Activated effector memory CD4-positive, alpha-beta T cell treated with anti-CD3 and anti-CD28 coated beads, Interleukin-2, amount 50 U/mL, for 16 hours (primary cell): ENCODE measurements at regions not wholly inside any gene's neighbourhood (a gene's known extent, or its start where the extent isn't known, plus 50 kb on each side); places are given as distances from the start of the nearest gene placed in this dataset.

Experiments used
- DNase-seq: peaks from one replicate; pipeline ENCODE4 v3.0.0-alpha.2; 2020

GRCh38 chr5:8156706-8157105 is 287.8 kb downstream of the MTRR start:
- no peak for DNase-seq

GRCh38 chr5:8157320-8157822 is 288.4 kb downstream of the MTRR start:
- DNase-seq = no peak

GRCh38 chr5:8176101-8176693 is 307.2 kb downstream of the MTRR start:
- no peak for DNase-seq

- DNase-seq = peak; percentile 72
Measured at GRCh38 chr5:8184455-8185063, 315.6 kb downstream of the MTRR start.

GRCh38 chr5:8185852-8186251 is 316.9 kb downstream of the MTRR start:
- DNase-seq = no peak

- DNase-seq = no peak
Measured at GRCh38 chr5:8188874-8189565, 320.1 kb downstream of the MTRR start.

- no peak for DNase-seq
Measured at GRCh38 chr5:8192840-8193239, 323.9 kb downstream of the MTRR start.

GRCh38 chr5:8196061-8196460 is 327.1 kb downstream of the MTRR start:
- DNase-seq = no peak

GRCh38 chr5:8208307-8208706 is 339.4 kb downstream of the MTRR start:
- DNase-seq = no peak

- no peak for DNase-seq
Measured at GRCh38 chr5:8209500-8209899, 340.6 kb downstream of the MTRR start.

- no peak for DNase-seq
Measured at GRCh38 chr5:8213701-8214240, 344.8 kb downstream of the MTRR start.

- no peak for DNase-seq
Measured at GRCh38 chr5:8216921-8217320, 348.0 kb downstream of the MTRR start.

GRCh38 chr5:8226148-8226547 is 357.2 kb downstream of the MTRR start:
- DNase-seq = no peak

- DNase-seq = no peak
Measured at GRCh38 chr5:8227112-8227511, 358.2 kb downstream of the MTRR start.

- DNase-seq = no peak
Measured at GRCh38 chr5:8229551-8229950, 360.6 kb downstream of the MTRR start.

- DNase-seq = no peak
Measured at GRCh38 chr5:8230868-8231267, 361.9 kb downstream of the MTRR start.

GRCh38 chr5:8233479-8233878 is 364.5 kb downstream of the MTRR start:
- no peak for DNase-seq

GRCh38 chr5:8234179-8234770 is 365.3 kb downstream of the MTRR start:
- DNase-seq = no peak

GRCh38 chr5:8238080-8238479 is 369.1 kb downstream of the MTRR start:
- no peak for DNase-seq

- DNase-seq = no peak
Measured at GRCh38 chr5:8239198-8239597, 370.2 kb downstream of the MTRR start.

GRCh38 chr5:8239646-8240045 is 370.7 kb downstream of the MTRR start:
- no peak for DNase-seq

- no peak for DNase-seq
Measured at GRCh38 chr5:8241076-8241475, 372.1 kb downstream of the MTRR start.

- no peak for DNase-seq
Measured at GRCh38 chr5:8241558-8241957, 372.6 kb downstream of the MTRR start.
